Middle frontal gyrus (tissue), 1 donor: ENCODE measurements at regions not wholly inside any gene's neighbourhood (a gene's known extent, or its start where the extent isn't known, plus 50 kb on each side); places are given as distances from the start of the nearest gene placed in this dataset.
"Not testable (repeated sequence)": the region's sequence is repeated elsewhere in the genome, so short reads cannot be mapped to it uniquely, and the experiment has no call there.

Experiments
- DNase-seq: peaks from one replicate; pipeline ENCODE4 v3.0.0-alpha.2; 2015; ENCODE audit warnings: low spot score; ENCODE audit errors: extremely low spot score

- DNase-seq = no peak
Observed at GRCh38 chr9:742914-743589, 98.4 kb upstream of the DMRT1 start.

- no peak for DNase-seq
Observed at GRCh38 chr9:744046-744712, 97.3 kb upstream of the DMRT1 start.

GRCh38 chr9:744790-745484 lies 96.6 kb upstream of the DMRT1 start:
- no peak for DNase-seq

- DNase-seq = no peak
Observed at GRCh38 chr9:745761-746380, 95.6 kb upstream of the DMRT1 start.

GRCh38 chr9:746661-747434 lies 94.6 kb upstream of the DMRT1 start:
- DNase-seq = no peak

- DNase-seq = no peak
Observed at GRCh38 chr9:747567-747966, 93.9 kb upstream of the DMRT1 start.

GRCh38 chr9:748861-749497 lies 92.5 kb upstream of the DMRT1 start:
- no peak for DNase-seq

- no peak for DNase-seq
Observed at GRCh38 chr9:749716-750115, 91.8 kb upstream of the DMRT1 start.

GRCh38 chr9:750249-750967 lies 91.1 kb upstream of the DMRT1 start:
- no peak for DNase-seq

GRCh38 chr9:751137-752051 lies 90.1 kb upstream of the DMRT1 start:
- DNase-seq = no peak

- no peak for DNase-seq
Observed at GRCh38 chr9:752201-752600, 89.3 kb upstream of the DMRT1 start.

- no peak for DNase-seq
Observed at GRCh38 chr9:752681-753200, 88.8 kb upstream of the DMRT1 start.

- DNase-seq = not testable (repeated sequence)
Observed at GRCh38 chr9:753734-754133, 87.8 kb upstream of the DMRT1 start.

GRCh38 chr9:754150-754931 lies 87.2 kb upstream of the DMRT1 start:
- no peak for DNase-seq

- DNase-seq = no peak
Observed at GRCh38 chr9:755454-756381, 85.8 kb upstream of the DMRT1 start.

GRCh38 chr9:757246-757881 lies 84.1 kb upstream of the DMRT1 start:
- no peak for DNase-seq

- no peak for DNase-seq
Observed at GRCh38 chr9:758146-758545, 83.4 kb upstream of the DMRT1 start.
